Osteoblast (primary cell): ENCODE measurements at regions not wholly inside any gene's neighbourhood (a gene's known extent, or its start where the extent isn't known, plus 50 kb on each side); places are given as distances from the start of the nearest gene placed in this dataset.

Experiments used
- DNase-seq: peaks from one replicate; pipeline ENCODE4 v3.0.0; 2011; ENCODE audit warnings: low spot score, mixed read lengths; ENCODE audit not compliant: insufficient read length; ENCODE audit errors: missing footprints
- H2AFZ ChIP-seq: 2 replicates; pipeline ENCODE4 v1.6.0; 2011; ENCODE audit warnings: mild to moderate bottlenecking, low read length
- H3K27ac ChIP-seq: 2 replicates; pipeline ENCODE4 v1.5.1; 2011; ENCODE audit warnings: mild to moderate bottlenecking, low read depth, low read length, moderate library complexity
- H3K27me3 ChIP-seq: 2 replicates; pipeline ENCODE4 v1.6.0; 2012; ENCODE audit warnings: mild to moderate bottlenecking, control low read depth, inconsistent platforms, low read length, moderate library complexity; ENCODE audit not compliant: insufficient read depth
- H3K36me3 ChIP-seq: 2 replicates; pipeline ENCODE4 v1.5.1; 2011; ENCODE audit warnings: mild to moderate bottlenecking, low read length, control low read depth, moderate library complexity; ENCODE audit not compliant: insufficient read depth
- H3K4me1 ChIP-seq: 2 replicates; pipeline ENCODE4 v1.5.1; 2011; ENCODE audit warnings: mild to moderate bottlenecking, low read length, control low read depth, moderate library complexity; ENCODE audit not compliant: insufficient read depth
- H3K4me2 ChIP-seq: 2 replicates; pipeline ENCODE4 v1.6.0; 2011; ENCODE audit warnings: mild to moderate bottlenecking, low read length; ENCODE audit not compliant: insufficient read depth
- H3K4me3 ChIP-seq: fragments of 200-600 bp; sonication (generic); 3 replicates; pipeline ENCODE4 v1.5.1; 2012; ENCODE audit warnings: mild to moderate bottlenecking, low read length, inconsistent platforms; ENCODE audit not compliant: insufficient read depth
- H3K79me2 ChIP-seq: 2 replicates; pipeline ENCODE4 v1.6.0; 2012; ENCODE audit warnings: mild to moderate bottlenecking, low read length, control low read depth, inconsistent platforms; ENCODE audit not compliant: insufficient read depth
- H3K9me3 ChIP-seq: 2 replicates; pipeline ENCODE4 v1.5.1; 2011; ENCODE audit warnings: low read depth, low read length, control low read depth
- H4K20me1 ChIP-seq: 2 replicates; pipeline ENCODE4 v1.6.0; 2012; ENCODE audit warnings: mild to moderate bottlenecking, low read length, control low read depth; ENCODE audit not compliant: insufficient read depth
- CTCF ChIP-seq: IDR thresholded peaks from 2 replicates; pipeline ENCODE4 v1.5.1; 2011; ENCODE audit warnings: mild to moderate bottlenecking, low read depth, low read length, moderate library complexity; ENCODE audit errors: extremely low read depth

GRCh38 chr6:98287876-98288275, 546.5 kb upstream of the POU3F2 start:
- H3K79me2 ChIP-seq: no peaks in the 10 kb centered on the region
- H4K20me1 ChIP-seq: no peaks in the 10 kb centered on the region
- no peak overlapping the region for H2AFZ ChIP-seq
- no peaks in the 10 kb centered on the region for H3K27me3 ChIP-seq
- H3K36me3 ChIP-seq: no peaks in the 10 kb centered on the region
- no peak overlapping the region for H3K4me2 ChIP-seq
- DNase-seq: no peak
- H3K4me1 ChIP-seq: no peaks in the 10 kb centered on the region
- H3K27ac ChIP-seq: no peak overlapping the region
- no peak overlapping the region for H3K4me3 ChIP-seq
- TF ChIP-seq CTCF: no peak
- H3K9me3 ChIP-seq: no peaks in the 10 kb centered on the region

- Histone ChIP-seq H3K9me3 (no peaks in the 10 kb centered on the region), H3K4me3 (no peak overlapping the region), H4K20me1 (no peaks in the 10 kb centered on the region), H3K4me1 (no peaks in the 10 kb centered on the region), H2AFZ (no peak overlapping the region), H3K79me2 (no peaks in the 10 kb centered on the region), H3K4me2 (no peak overlapping the region), H3K36me3 (no peaks in the 10 kb centered on the region), H3K27ac (no peak overlapping the region), H3K27me3 (no peaks in the 10 kb centered on the region)
- no peak for DNase-seq
- no peak for TF ChIP-seq CTCF
These were observed 541.6 kb upstream of the POU3F2 start for GRCh38 chr6:98292810-98293209.

GRCh38 chr6:98295515-98296175, 538.7 kb upstream of the POU3F2 start:
- no peaks in the 10 kb centered on the region for H3K4me1 ChIP-seq
- no peaks in the 10 kb centered on the region for H3K9me3 ChIP-seq
- no peak overlapping the region for H3K4me2 ChIP-seq
- H3K79me2 ChIP-seq: no peaks in the 10 kb centered on the region
- no peaks in the 10 kb centered on the region for H4K20me1 ChIP-seq
- no peaks in the 10 kb centered on the region for H3K36me3 ChIP-seq
- no peaks in the 10 kb centered on the region for H3K27me3 ChIP-seq
- no peak overlapping the region for H3K27ac ChIP-seq
- DNase-seq: no peak
- no peak for TF ChIP-seq CTCF
- H2AFZ ChIP-seq: no peak overlapping the region
- no peak overlapping the region for H3K4me3 ChIP-seq

- H3K27me3 ChIP-seq: no peaks in the 10 kb centered on the region
- H3K4me1 ChIP-seq: no peaks in the 10 kb centered on the region
- no peak overlapping the region for H3K4me2 ChIP-seq
- H2AFZ ChIP-seq: no peak overlapping the region
- H3K4me3 ChIP-seq: no peak overlapping the region
- TF ChIP-seq CTCF: no peak
- no peaks in the 10 kb centered on the region for H3K79me2 ChIP-seq
- H3K27ac ChIP-seq: no peak overlapping the region
- no peaks in the 10 kb centered on the region for H3K9me3 ChIP-seq
- H3K36me3 ChIP-seq: no peaks in the 10 kb centered on the region
- no peaks in the 10 kb centered on the region for H4K20me1 ChIP-seq
- DNase-seq: no peak
These were observed 525.8 kb upstream of the POU3F2 start for GRCh38 chr6:98308564-98308963.
